CD4-positive, alpha-beta T cell (primary cell): ENCODE measurements at regions not wholly inside any gene's neighbourhood (a gene's known extent, or its start where the extent isn't known, plus 50 kb on each side); places are given as distances from the start of the nearest gene placed in this dataset.

Experiments used
- ATAC-seq: fragments of 200-7000 bp; cut with Tn5 transposase; one replicate; pipeline ENCODE4 v1.10.0; 2022; ENCODE audit warnings: mild to moderate bottlenecking; ENCODE audit not compliant: poor library complexity
- CTCF ChIA-PET: fragments of 350-600 bp; sonication (Branson Sonifier 250); formaldehyde crosslinking; loops from one replicate; lab custom pipeline; 2021; ENCODE audit warnings: antibody characterized with exemption, inconsistent platforms; lab: Charles Lee
- POLR2A ChIA-PET: fragments of 350-600 bp; sonication (Branson Sonifier 250); formaldehyde crosslinking; loops from one replicate; lab custom pipeline; 2021; ENCODE audit warnings: antibody characterized with exemption, inconsistent platforms; lab: Charles Lee
- DNase-seq, 14 experiments: peaks; one replicate each; pipeline ENCODE4 v3.0.0-alpha.2; 2013 to 2020; ENCODE audit warnings: mixed read lengths in 2 of 14
- H3K27ac ChIP-seq, 2 donors: one replicate each; pipeline versions ENCODE4 v1.5.1 to v1.7.0; 2013; ENCODE audit warnings: low read length in 2 of 2, low read depth in 1 of 2, mild to moderate bottlenecking in 1 of 2
- H3K27me3 ChIP-seq, 2 experiments: 1 replicate in 1 of 2; 2 replicates in 1 of 2; pipeline versions ENCODE4 v1.6.1 to v1.7.0; 2013; ENCODE audit warnings: low read length in 2 of 2, control low read depth in 1 of 2, mild to moderate bottlenecking in 1 of 2, moderate library complexity in 1 of 2; ENCODE audit not compliant: insufficient read depth in 2 of 2, control insufficient read depth in 1 of 2
- H3K36me3 ChIP-seq: one replicate; pipeline ENCODE4 v1.6.1; 2013; ENCODE audit warnings: low read length, control low read depth; ENCODE audit not compliant: insufficient read depth
- H3K4me1 ChIP-seq: one replicate; pipeline ENCODE4 v1.6.1; 2013; ENCODE audit warnings: low read length, control low read depth; ENCODE audit not compliant: insufficient read depth
- H3K4me3 ChIP-seq: one replicate; pipeline ENCODE4 v1.5.1; 2013; ENCODE audit warnings: mild to moderate bottlenecking, low read length, moderate library complexity
- H3K9me3 ChIP-seq, 2 experiments: 1 replicate in 1 of 2; 2 replicates in 1 of 2; pipeline versions ENCODE4 v1.6.1 to v1.7.0; 2013; ENCODE audit warnings: low read length in 2 of 2, mild to moderate bottlenecking in 2 of 2, control low read depth in 1 of 2, moderate library complexity in 1 of 2; ENCODE audit not compliant: control insufficient read depth in 1 of 2, insufficient read depth in 1 of 2
- H3K27ac Mint-ChIP-seq: one replicate; pipeline ENCODE4 v1.8.0; 2020; ENCODE audit warnings: mixed read lengths
- H3K27me3 Mint-ChIP-seq: one replicate; pipeline ENCODE4 v1.8.0; 2021; ENCODE audit warnings: mixed read lengths
- H3K36me3 Mint-ChIP-seq: one replicate; pipeline ENCODE4 v1.8.0; 2021; ENCODE audit warnings: low read depth, mixed read lengths
- H3K4me1 Mint-ChIP-seq: one replicate; pipeline ENCODE4 v1.8.0; 2021; ENCODE audit warnings: low read depth, mixed read lengths
- H3K4me3 Mint-ChIP-seq: one replicate; pipeline ENCODE4 v1.8.0; 2020; ENCODE audit warnings: mild to moderate bottlenecking, mixed read lengths
- H3K9me3 Mint-ChIP-seq: one replicate; pipeline ENCODE4 v1.8.0; 2020; ENCODE audit warnings: mixed read lengths
- intact Hi-C, 2 experiments: fragments of 100-400 bp; cut with DNase I in 1 of 2; cut with micrococcal nuclease in 1 of 2; formaldehyde crosslinking; loops; one replicate each; pipeline versions ENCODE4 v1.15.1 to v1.9.0; 2023 to 2025; cut with DNase I, micrococcal nuclease
- TF ChIP-seq, protein P1 (sequence below): fragments of 200-600 bp; IDR thresholded peaks from one replicate; pipeline ENCODE4 v1.8.0; 2022; ENCODE audit warnings: antibody characterized with exemption, mild to moderate bottlenecking

GRCh38 chr22:49322861-49323622, 504.6 kb downstream of the BRD1 start:
- H3K36me3 ChIP-seq: no peaks in the 10 kb centered on the region
- intact Hi-C loops: no loop called here
- TF ChIP-seq, protein P1, sequence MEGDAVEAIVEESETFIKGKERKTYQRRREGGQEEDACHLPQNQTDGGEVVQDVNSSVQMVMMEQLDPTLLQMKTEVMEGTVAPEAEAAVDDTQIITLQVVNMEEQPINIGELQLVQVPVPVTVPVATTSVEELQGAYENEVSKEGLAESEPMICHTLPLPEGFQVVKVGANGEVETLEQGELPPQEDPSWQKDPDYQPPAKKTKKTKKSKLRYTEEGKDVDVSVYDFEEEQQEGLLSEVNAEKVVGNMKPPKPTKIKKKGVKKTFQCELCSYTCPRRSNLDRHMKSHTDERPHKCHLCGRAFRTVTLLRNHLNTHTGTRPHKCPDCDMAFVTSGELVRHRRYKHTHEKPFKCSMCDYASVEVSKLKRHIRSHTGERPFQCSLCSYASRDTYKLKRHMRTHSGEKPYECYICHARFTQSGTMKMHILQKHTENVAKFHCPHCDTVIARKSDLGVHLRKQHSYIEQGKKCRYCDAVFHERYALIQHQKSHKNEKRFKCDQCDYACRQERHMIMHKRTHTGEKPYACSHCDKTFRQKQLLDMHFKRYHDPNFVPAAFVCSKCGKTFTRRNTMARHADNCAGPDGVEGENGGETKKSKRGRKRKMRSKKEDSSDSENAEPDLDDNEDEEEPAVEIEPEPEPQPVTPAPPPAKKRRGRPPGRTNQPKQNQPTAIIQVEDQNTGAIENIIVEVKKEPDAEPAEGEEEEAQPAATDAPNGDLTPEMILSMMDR: no peak
- Mint-ChIP-seq H3K4me3 (no peak overlapping the region), H3K9me3 (peaks cover 4% of the 10 kb centered on the region), H3K36me3 (no peaks in the 10 kb centered on the region), H3K27ac (no peak overlapping the region), H3K27me3 (peaks cover 39% of the 10 kb centered on the region), H3K4me1 (no peaks in the 10 kb centered on the region)
- peaks cover 8 to 42% of the 10 kb centered on the region in 2 experiments for H3K9me3 ChIP-seq
- no peak for ATAC-seq
- no peak overlapping the region for H3K4me3 ChIP-seq
- H3K4me1 ChIP-seq: peaks cover 2% of the 10 kb centered on the region
- POLR2A ChIA-PET: no interaction called here
- no peak for DNase-seq
- no peak overlapping the region for H3K27ac ChIP-seq
- H3K27me3 ChIP-seq: peaks cover 12 to 15% of the 10 kb centered on the region in 2 experiments
- CTCF ChIA-PET: no interaction called here

DNA sequence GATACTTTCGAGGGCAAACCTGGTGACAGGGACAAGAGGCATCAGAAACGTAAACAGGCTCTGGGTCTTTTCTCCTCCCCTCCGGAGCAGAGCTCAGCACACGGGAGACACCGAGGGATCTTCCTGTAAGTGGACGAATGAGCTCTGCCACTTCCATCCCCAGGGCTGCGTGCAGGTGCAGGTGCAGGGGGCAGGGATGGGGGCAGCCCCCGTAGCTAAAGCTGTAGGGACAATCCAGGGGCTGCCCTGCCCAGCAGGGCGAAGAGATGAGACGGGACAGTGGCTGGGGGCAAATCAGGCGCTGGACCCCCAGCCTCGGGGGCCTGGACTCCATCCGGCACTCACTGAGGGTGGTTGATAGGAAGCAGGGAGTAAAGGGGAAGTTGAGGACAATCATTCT, 505.4 kb downstream of the BRD1 start:
- peaks cover 43% of the 10 kb centered on the region for H3K27me3 Mint-ChIP-seq
- H3K27ac Mint-ChIP-seq: no peak overlapping the region
- no peaks in the 10 kb centered on the region for H3K36me3 Mint-ChIP-seq

DNA sequence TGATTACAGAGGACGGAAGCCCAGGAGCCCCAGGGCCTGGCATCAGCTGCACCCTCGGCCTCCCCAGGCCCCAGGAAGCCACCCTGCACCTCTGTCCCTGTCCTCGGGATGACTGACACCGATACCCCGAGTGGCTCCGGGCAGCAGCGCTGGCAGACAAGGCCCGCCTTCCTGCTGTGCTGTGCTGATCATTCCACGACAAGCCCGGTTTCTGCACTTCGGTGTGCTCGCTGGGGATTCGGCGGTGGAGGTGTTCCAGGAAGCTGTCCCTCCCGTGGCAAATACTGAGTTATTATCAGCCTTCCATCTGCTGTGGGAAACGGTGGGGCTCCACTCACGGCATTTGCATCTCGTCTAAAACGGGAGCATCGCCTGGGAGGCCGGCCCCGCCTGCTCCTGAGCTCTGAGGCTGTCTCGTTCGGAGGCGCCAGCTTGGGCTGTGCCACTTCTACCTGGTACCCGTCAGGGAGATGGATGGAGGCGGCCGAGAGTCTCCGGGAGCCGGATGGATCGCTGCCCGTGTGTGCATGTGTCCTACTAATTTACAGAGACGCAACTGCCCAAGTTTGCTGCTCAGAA, 506.1 kb downstream of the BRD1 start:
- TF ChIP-seq, protein P1: no peak
- POLR2A ChIA-PET: no interaction called here
- no peak overlapping the region for H3K4me3 Mint-ChIP-seq
- ATAC-seq (no peak), DNase-seq (no peak)
- H3K9me3 ChIP-seq: peaks cover 0 to 29% of the 10 kb centered on the region in 2 experiments
- no peak overlapping the region for H3K27ac Mint-ChIP-seq
- H3K4me1 ChIP-seq: peaks cover 2% of the 10 kb centered on the region
- H3K36me3 ChIP-seq: no peaks in the 10 kb centered on the region
- intact Hi-C loops: no loop called here
- H3K36me3 Mint-ChIP-seq: no peaks in the 10 kb centered on the region
- H3K9me3 Mint-ChIP-seq: no peaks in the 10 kb centered on the region
- H3K27me3 ChIP-seq: peaks cover 7 to 12% of the 10 kb centered on the region in 2 experiments
- no peak overlapping the region for H3K27ac ChIP-seq
- H3K4me1 Mint-ChIP-seq: no peaks in the 10 kb centered on the region
- peaks cover 42% of the 10 kb centered on the region for H3K27me3 Mint-ChIP-seq
- CTCF ChIA-PET: no interaction called here
- no peak overlapping the region for H3K4me3 ChIP-seq

More for the DNA sequence above, 505.4 kb downstream of the BRD1 start:
- H3K4me3 ChIP-seq: no peak overlapping the region
- no peak overlapping the region for H3K27ac ChIP-seq
- POLR2A ChIA-PET: no interaction called here
- H3K4me1 ChIP-seq: peaks cover 2% of the 10 kb centered on the region
- peaks cover 1 to 34% of the 10 kb centered on the region in 2 experiments for H3K9me3 ChIP-seq
- TF ChIP-seq, protein P1: no peak
- intact Hi-C loops: no loop called here
- ATAC-seq (no peak), DNase-seq (no peak)
- H3K36me3 ChIP-seq: no peaks in the 10 kb centered on the region
- peaks cover 4% of the 10 kb centered on the region for H3K9me3 Mint-ChIP-seq
- H3K4me1 Mint-ChIP-seq: no peaks in the 10 kb centered on the region
- H3K27me3 ChIP-seq: peaks cover 11 to 12% of the 10 kb centered on the region in 2 experiments
- H3K4me3 Mint-ChIP-seq: no peak overlapping the region
- CTCF ChIA-PET: no interaction called here
